Ovary (tissue), 3 donors: ENCODE measurements at regions not wholly inside any gene's neighbourhood (a gene's known extent, or its start where the extent isn't known, plus 50 kb on each side); places are given as distances from the start of the nearest gene placed in this dataset.

Source experiments
- EP300 ChIP-seq: sonication (generic); formaldehyde crosslinking; IDR thresholded peaks from one replicate; pipeline ENCODE4 v1.6.1; 2017; ENCODE audit warnings: antibody characterized with exemption
- TF ChIP-seq, protein P1 (sequence below), 3 donors: fragments of 450-650 bp in 2 of 3; fragments of 200-600 bp in 1 of 3; IDR thresholded peaks; one replicate each; pipeline versions ENCODE4 v1.5.1 to v1.8.0; 2016 to 2022; ENCODE audit warnings: antibody characterized with exemption in 3 of 3, mild to moderate bottlenecking in 1 of 3
- donor health status: DM: no; HTN: no; CAD: no.

DNA sequence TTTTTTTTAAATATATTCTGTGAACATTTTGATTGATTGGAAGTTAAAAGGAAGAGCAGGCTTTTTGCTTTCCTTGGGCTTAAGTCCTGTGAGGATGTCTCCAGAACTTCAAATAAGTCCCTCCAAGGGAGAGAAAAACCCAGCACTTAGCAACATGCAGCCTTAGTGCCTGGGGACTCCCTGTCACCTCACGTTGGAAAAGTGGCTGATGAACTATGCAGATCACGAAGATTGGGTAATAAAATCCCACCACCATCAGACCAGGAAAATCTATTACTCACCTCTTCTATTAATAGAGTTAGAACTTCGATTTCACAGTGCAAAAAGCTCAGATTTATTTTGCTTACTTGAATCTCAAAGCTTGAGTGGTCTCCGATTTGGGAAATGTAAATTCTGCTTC lies 507.0 kb downstream of the MAT2B start:
- TF ChIP-seq, protein P1, sequence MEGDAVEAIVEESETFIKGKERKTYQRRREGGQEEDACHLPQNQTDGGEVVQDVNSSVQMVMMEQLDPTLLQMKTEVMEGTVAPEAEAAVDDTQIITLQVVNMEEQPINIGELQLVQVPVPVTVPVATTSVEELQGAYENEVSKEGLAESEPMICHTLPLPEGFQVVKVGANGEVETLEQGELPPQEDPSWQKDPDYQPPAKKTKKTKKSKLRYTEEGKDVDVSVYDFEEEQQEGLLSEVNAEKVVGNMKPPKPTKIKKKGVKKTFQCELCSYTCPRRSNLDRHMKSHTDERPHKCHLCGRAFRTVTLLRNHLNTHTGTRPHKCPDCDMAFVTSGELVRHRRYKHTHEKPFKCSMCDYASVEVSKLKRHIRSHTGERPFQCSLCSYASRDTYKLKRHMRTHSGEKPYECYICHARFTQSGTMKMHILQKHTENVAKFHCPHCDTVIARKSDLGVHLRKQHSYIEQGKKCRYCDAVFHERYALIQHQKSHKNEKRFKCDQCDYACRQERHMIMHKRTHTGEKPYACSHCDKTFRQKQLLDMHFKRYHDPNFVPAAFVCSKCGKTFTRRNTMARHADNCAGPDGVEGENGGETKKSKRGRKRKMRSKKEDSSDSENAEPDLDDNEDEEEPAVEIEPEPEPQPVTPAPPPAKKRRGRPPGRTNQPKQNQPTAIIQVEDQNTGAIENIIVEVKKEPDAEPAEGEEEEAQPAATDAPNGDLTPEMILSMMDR (IDR thresholded peaks at IDR 0.05), result no peak
- no peak for TF ChIP-seq EP300
